HK-2 (cell line): ENCODE measurements at regions not wholly inside any gene's neighbourhood (a gene's known extent, or its start where the extent isn't known, plus 50 kb on each side); places are given as distances from the start of the nearest gene placed in this dataset.

Source experiments
- DNase-seq: peaks from one replicate; pipeline ENCODE4 v3.0.0-alpha.2; 2018; ENCODE audit not compliant: unreplicated experiment

- DNase-seq = no peak
Observed at GRCh38 chr4:123455360-123455759, 58.8 kb downstream of the SPRY1 start.

GRCh38 chr4:123462007-123462406, 65.4 kb downstream of the SPRY1 start:
- no peak for DNase-seq

GRCh38 chr4:123463869-123464268, 67.3 kb downstream of the SPRY1 start:
- no peak for DNase-seq

- no peak for DNase-seq
Observed at GRCh38 chr4:123465416-123465815, 68.8 kb downstream of the SPRY1 start.

GRCh38 chr4:123466080-123466785, 69.6 kb downstream of the SPRY1 start:
- DNase-seq = no peak

- DNase-seq = no peak
Observed at GRCh38 chr4:123468479-123469031, 72.0 kb downstream of the SPRY1 start.

- DNase-seq = no peak
Observed at GRCh38 chr4:123469245-123469644, 72.7 kb downstream of the SPRY1 start.

GRCh38 chr4:123469696-123470095, 73.1 kb downstream of the SPRY1 start:
- DNase-seq = no peak

- no peak for DNase-seq
Observed at GRCh38 chr4:123470640-123471039, 74.0 kb downstream of the SPRY1 start.

- DNase-seq = no peak
Observed at GRCh38 chr4:123471655-123472369, 75.2 kb downstream of the SPRY1 start.

- no peak for DNase-seq
Observed at GRCh38 chr4:123474817-123475216, 78.2 kb downstream of the SPRY1 start.

- DNase-seq = no peak
Observed at GRCh38 chr4:123476089-123476488, 79.5 kb downstream of the SPRY1 start.

- DNase-seq = no peak
Observed at GRCh38 chr4:123477711-123478209, 81.2 kb downstream of the SPRY1 start.

- DNase-seq = peak; percentile 49
Observed at GRCh38 chr4:123478859-123479345, 82.3 kb downstream of the SPRY1 start.

- no peak for DNase-seq
Observed at GRCh38 chr4:123479944-123480343, 83.3 kb downstream of the SPRY1 start.

GRCh38 chr4:123480706-123481418, 84.3 kb downstream of the SPRY1 start:
- peak; percentile 43 for DNase-seq

GRCh38 chr4:123481717-123482116, 85.1 kb downstream of the SPRY1 start:
- no peak for DNase-seq

GRCh38 chr4:123484291-123484926, 87.8 kb downstream of the SPRY1 start:
- no peak for DNase-seq

- DNase-seq = no peak
Observed at GRCh38 chr4:123485601-123486000, 89.0 kb downstream of the SPRY1 start.

- DNase-seq = peak; percentile 16
Observed at GRCh38 chr4:123488916-123489315, 92.3 kb downstream of the SPRY1 start.

- DNase-seq = no peak
Observed at GRCh38 chr4:123495530-123495929, 98.9 kb downstream of the SPRY1 start.

GRCh38 chr4:123496421-123496820, 99.8 kb downstream of the SPRY1 start:
- DNase-seq = no peak
